BLaER1 treated with 17β-estradiol and CSF1 and Interleukin-3, amounts not matched to agents 10 nM and 100 nM (cell line): ENCODE measurements at regions not wholly inside any gene's neighbourhood (a gene's known extent, or its start where the extent isn't known, plus 50 kb on each side); places are given as distances from the start of the nearest gene placed in this dataset.

ENCODE experiments used
- H3K27ac ChIP-seq, 11 experiments: shearing (Covaris generic); formaldehyde crosslinking; 2 replicates each; pipeline ENCODE4 v1.8.1; 2022
- H3K27me3 ChIP-seq, 11 experiments: shearing (Covaris generic); formaldehyde crosslinking; 2 replicates each; pipeline ENCODE4 v1.8.1; 2022
- H3K36me3 ChIP-seq, 11 experiments: shearing (Covaris generic); formaldehyde crosslinking; 2 replicates each; pipeline ENCODE4 v1.8.1; 2022
- H3K4me1 ChIP-seq, 10 experiments: shearing (Covaris generic); formaldehyde crosslinking; 2 replicates each; pipeline ENCODE4 v1.8.1; 2022
- H3K4me2 ChIP-seq, 11 experiments: shearing (Covaris generic); formaldehyde crosslinking; 2 replicates each; pipeline ENCODE4 v1.8.1; 2022
- H3K4me3 ChIP-seq, 10 experiments: shearing (Covaris generic); formaldehyde crosslinking; 2 replicates each; pipeline ENCODE4 v1.8.1; 2022
- H3K9ac ChIP-seq, 11 experiments: shearing (Covaris generic); formaldehyde crosslinking; 2 replicates each; pipeline ENCODE4 v1.8.1; 2022
- H3K9me3 ChIP-seq, 11 experiments: shearing (Covaris generic); formaldehyde crosslinking; replicated peaks in 1 of 11; 2 replicates each; pipeline ENCODE4 v1.8.1; 2022
- H4K20me1 ChIP-seq, 11 experiments: shearing (Covaris generic); formaldehyde crosslinking; 2 replicates each; pipeline ENCODE4 v1.8.1; 2022
- Cebpa-rat ChIP-seq, 11 experiments: shearing (Covaris generic); IDR thresholded peaks; 2 replicates each; pipeline ENCODE4 v1.8.1; 2022

DNA sequence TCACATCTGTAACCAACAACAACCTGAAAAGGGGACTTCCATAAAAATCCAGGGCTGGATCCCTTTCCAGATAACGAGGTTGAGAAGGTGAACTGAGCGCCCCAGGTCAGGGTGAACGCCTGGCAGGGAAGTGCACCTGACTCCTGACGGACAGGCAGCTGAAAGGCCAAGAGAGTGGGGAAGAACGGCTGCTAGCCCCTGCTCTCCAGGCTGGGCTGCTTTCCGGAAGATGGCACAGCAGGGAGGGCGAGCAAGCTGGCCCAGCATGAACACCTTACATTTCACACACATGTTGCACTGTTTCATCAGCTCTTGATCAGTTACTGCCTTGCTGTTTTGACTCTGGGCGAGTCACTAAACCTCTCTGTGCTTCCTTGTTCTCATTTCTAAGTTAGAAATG is 127.2 kb upstream of the IQSEC1 start:
- Histone ChIP-seq H3K9ac (peak overlapping the region in 2 of 11 experiments; percentile 12 to 50; a peak in 1 of 22 replicates), H3K36me3 (no peaks in the 10 kb centered on the region), H4K20me1 (no peaks in the 10 kb centered on the region), H3K9me3 (no peaks in the 10 kb centered on the region), H3K4me2 (peak overlapping the region in 9 of 11 experiments; percentile 30 to 97 (median 92); a peak in 18 of 22 replicates), H3K4me1 (peaks cover 19 to 90% (median 80%) of the 10 kb centered on the region in 10 experiments), H3K4me3 (no peak overlapping the region), H3K27me3 (peaks cover 0 to 13% (median 0%) of the 10 kb centered on the region in 11 experiments; a peak in 1 of 22 replicates), H3K27ac (no peak overlapping the region; a peak in 2 of 22 replicates)
- TF ChIP-seq Cebpa-rat (IDR thresholded peaks at IDR 0.05): no peak

DNA sequence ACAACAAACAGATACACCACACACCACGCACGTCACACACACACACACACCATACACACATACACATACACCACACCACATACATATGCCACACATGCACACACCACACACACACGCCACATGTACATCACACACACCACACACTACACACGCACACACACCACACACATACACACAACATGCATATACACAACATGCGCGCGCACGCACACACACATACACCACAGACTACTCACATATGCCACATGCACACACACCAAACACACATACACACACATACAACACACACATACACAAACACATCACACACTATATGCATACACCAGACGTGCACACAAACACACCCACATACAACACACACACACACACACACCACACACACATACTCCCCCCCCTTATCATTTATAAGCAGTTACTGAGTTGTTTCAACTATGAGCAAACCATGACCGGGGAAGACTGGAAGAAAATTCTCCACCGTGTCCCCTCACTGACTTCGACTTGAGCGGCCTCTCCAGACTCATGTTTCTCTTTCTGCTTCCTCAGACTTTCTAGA is 126.7 kb upstream of the IQSEC1 start:
- H3K27ac ChIP-seq: peak overlapping the region in 1 of 11 experiments; percentile 10; a peak in 2 of 22 replicates
- H3K36me3 ChIP-seq: no peaks in the 10 kb centered on the region
- H3K4me3 ChIP-seq: no peak overlapping the region
- H4K20me1 ChIP-seq: no peaks in the 10 kb centered on the region
- H3K9me3 ChIP-seq: no peaks in the 10 kb centered on the region
- H3K4me1 ChIP-seq: peaks cover 24 to 95% (median 85%) of the 10 kb centered on the region in 10 experiments
- H3K4me2 ChIP-seq: peak overlapping the region in 9 of 11 experiments; percentile 30 to 97 (median 92); a peak in 17 of 22 replicates
- peaks cover 0 to 13% (median 0%) of the 10 kb centered on the region in 11 experiments; a peak in 1 of 22 replicates for H3K27me3 ChIP-seq
- peak overlapping the region in 1 of 11 experiments; percentile 50; a peak in 1 of 22 replicates for H3K9ac ChIP-seq
- TF ChIP-seq Cebpa-rat (IDR thresholded peaks at IDR 0.05): no peak

DNA sequence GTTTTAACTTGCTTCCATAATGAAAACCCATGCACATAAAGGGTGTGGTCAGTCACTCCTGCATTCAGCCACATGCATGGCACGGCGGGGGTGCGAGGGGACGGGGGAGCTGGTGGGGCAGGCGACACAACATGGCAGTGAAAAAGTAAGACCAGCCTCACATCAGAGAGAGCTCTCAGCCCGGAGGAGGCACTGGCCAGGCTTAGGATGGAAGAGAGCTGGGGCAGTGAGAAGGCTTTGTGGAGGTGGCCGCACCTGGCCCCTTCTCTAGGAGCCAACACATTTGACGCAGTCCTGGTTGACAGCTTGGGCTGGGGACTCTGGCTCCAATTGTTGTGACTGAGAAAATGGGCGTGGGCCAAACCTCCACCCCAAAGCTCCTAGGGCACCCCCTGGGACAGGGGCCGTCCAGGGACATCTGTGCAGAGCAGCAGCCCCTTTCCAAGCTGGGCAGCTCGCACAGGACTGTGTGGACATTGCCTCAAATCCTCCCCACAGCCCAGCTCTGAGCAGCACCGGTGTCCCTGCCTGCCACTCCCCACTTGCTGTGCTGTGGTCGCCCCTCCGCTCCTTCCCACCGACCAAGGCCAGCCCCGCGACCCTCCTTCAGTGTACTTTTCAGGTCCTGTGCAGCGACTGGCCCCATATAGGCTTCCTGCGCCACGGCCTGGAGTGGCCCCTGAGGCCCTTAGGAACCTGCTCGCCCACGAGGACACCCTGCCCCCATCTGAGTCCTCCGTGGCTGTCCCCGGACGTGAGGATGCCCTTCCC is 126.0 kb upstream of the IQSEC1 start:
- Histone ChIP-seq H3K9me3 (no peaks in the 10 kb centered on the region), H3K27me3 (peaks cover 0 to 13% (median 0%) of the 10 kb centered on the region in 11 experiments; a peak in 1 of 22 replicates), H3K9ac (peak overlapping the region in 1 of 11 experiments; percentile 12; a peak in 1 of 22 replicates)

DNA sequence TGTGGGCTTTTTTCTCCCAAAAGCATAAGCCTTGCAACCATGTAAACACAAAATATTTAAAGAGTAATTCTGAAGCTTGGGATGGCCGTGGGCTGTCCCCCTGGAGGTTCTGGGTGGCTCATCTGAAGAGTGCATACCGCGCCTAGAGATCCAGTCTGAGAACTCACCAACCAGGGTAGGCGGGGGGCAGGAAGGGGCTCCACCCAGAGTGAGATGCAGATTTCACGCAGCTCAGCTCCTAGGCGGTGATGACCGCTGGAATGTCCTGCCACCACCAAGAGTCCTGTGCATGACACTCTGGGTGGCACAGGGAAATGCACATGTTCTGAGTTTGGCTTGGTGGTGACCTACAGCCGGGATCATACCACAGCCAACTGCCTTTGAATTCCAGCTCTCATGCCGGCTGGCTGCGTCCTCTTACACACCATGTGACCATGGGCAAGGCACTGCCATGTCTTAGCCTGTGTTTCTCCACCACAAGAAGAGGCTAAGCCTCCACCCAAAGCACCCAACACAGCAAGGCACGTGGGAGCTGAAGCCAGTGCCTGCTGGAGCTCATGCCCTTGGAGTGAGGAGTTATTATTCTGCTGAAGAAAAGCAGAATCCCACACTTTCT is 125.1 kb upstream of the IQSEC1 start:
- no peaks in the 10 kb centered on the region for H3K36me3 ChIP-seq
- H3K9ac ChIP-seq: peak overlapping the region in 1 of 11 experiments; percentile 68; a peak in 1 of 22 replicates
- H3K27ac ChIP-seq: peak overlapping the region in 1 of 11 experiments; percentile 81; a peak in 1 of 22 replicates
- TF ChIP-seq Cebpa-rat (IDR thresholded peaks at IDR 0.05): no peak
- H3K27me3 ChIP-seq: peaks cover 0 to 13% (median 0%) of the 10 kb centered on the region in 11 experiments; a peak in 1 of 22 replicates
- H3K4me3 ChIP-seq: no peak overlapping the region
- peak overlapping the region in 9 of 11 experiments; percentile 86 to 97 (median 95); a peak in 18 of 22 replicates for H3K4me2 ChIP-seq
- no peaks in the 10 kb centered on the region for H3K9me3 ChIP-seq
- H3K4me1 ChIP-seq: peaks cover 40 to 100% (median 100%) of the 10 kb centered on the region in 10 experiments
- H4K20me1 ChIP-seq: no peaks in the 10 kb centered on the region

More for the DNA sequence above, 126.0 kb upstream of the IQSEC1 start:
- H3K4me3 ChIP-seq: no peak overlapping the region
- H3K27ac ChIP-seq: peak overlapping the region in 3 of 11 experiments; percentile 8 to 10 (median 8); a peak in 2 of 22 replicates
- peaks cover 31 to 99% (median 93%) of the 10 kb centered on the region in 10 experiments for H3K4me1 ChIP-seq
- peak overlapping the region in 8 of 11 experiments; percentile 62 to 97 (median 94); a peak in 16 of 22 replicates for H3K4me2 ChIP-seq
- no peaks in the 10 kb centered on the region for H3K36me3 ChIP-seq
- no peaks in the 10 kb centered on the region for H4K20me1 ChIP-seq
- no peak for TF ChIP-seq Cebpa-rat (IDR thresholded peaks at IDR 0.05)

DNA sequence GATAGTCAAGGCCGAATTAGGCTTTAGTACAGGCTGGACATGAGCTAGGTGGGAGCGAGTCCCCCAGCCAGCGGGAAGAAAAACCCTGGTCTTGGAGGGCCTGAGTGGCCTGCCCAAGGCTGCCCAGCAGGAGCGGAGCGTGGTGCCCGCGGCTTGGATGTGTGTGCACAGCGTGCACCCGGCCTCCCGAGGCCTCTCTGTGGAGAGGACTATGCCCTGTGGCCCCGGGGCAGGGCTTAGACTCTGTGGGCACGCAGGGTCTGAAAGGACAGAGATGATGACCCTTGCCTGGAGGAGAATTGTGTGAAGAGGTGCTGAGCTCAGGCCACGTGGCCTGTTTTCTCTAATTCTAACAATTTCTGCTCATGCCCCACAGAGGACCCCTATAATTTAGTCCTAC is 124.6 kb upstream of the IQSEC1 start:
- no peak for TF ChIP-seq Cebpa-rat (IDR thresholded peaks at IDR 0.05)
- Histone ChIP-seq H3K4me3 (no peak overlapping the region), H4K20me1 (no peaks in the 10 kb centered on the region), H3K9ac (peak overlapping the region in 1 of 11 experiments; percentile 68; a peak in 3 of 22 replicates), H3K9me3 (no peaks in the 10 kb centered on the region), H3K27me3 (peaks cover 0 to 13% (median 0%) of the 10 kb centered on the region in 11 experiments; a peak in 1 of 22 replicates), H3K36me3 (no peaks in the 10 kb centered on the region), H3K27ac (peak overlapping the region in 3 of 11 experiments; percentile 81 to 88 (median 83); a peak in 4 of 22 replicates), H3K4me2 (peak overlapping the region in 9 of 11 experiments; percentile 86 to 97 (median 95); a peak in 18 of 22 replicates), H3K4me1 (peaks cover 45 to 100% (median 100%) of the 10 kb centered on the region in 10 experiments)

DNA sequence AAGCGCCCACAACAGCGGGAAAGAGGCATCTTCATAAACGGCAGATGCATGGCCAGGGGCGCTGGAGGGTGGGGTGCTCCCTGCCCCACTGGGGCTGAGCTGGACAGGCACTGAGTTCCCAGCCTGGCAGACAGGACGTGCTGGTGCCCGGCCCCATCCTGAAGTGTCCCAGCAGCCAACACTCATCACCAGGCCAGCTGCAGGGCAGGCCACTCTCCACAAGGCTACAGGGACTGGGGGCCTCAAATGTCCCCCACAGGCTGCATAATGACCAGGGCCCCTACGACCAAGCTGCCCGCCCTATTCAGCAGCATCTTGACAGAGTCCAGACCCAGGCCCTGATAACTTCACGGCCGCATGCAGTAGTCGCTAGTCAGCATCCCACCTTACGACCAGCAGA is 124.1 kb upstream of the IQSEC1 start:
- peak overlapping the region in 2 of 10 experiments; percentile 46 to 47; a peak in 1 of 20 replicates for H3K4me3 ChIP-seq
- H3K4me2 ChIP-seq: peak overlapping the region; percentile 64 to 97 (median 95); a peak in 21 of 22 replicates
- H3K36me3 ChIP-seq: no peaks in the 10 kb centered on the region
- TF ChIP-seq Cebpa-rat (IDR thresholded peaks at IDR 0.05): no peak
- H3K9me3 ChIP-seq: no peaks in the 10 kb centered on the region
- no peaks in the 10 kb centered on the region for H4K20me1 ChIP-seq
- peak overlapping the region in 4 of 11 experiments; percentile 77 to 88 (median 82); a peak in 7 of 22 replicates for H3K27ac ChIP-seq
- peaks cover 50 to 100% (median 100%) of the 10 kb centered on the region in 10 experiments for H3K4me1 ChIP-seq
- H3K27me3 ChIP-seq: peaks cover 0 to 13% (median 0%) of the 10 kb centered on the region in 11 experiments; a peak in 1 of 22 replicates
- peak overlapping the region in 5 of 11 experiments; percentile 37 to 74 (median 68); a peak in 7 of 22 replicates for H3K9ac ChIP-seq

DNA sequence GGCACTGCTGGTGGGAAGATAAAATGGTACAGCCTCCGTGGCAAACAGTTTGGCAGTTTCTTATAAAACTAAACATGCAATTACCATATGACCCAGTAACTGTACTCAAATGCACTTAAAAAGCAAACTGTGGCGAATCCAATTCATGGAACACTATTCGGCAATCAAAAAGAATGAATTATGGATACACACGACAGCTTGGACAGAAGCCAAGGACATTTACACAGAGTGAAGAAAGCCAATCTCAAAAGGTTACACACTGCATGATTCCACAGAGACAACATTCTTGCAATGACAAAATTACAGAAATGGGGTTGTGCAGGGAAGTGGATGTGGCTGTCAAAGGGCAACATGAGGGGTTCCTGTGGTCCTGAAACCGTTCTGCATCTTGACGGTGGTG is 122.1 kb upstream of the IQSEC1 start:
- peak overlapping the region in 2 of 10 experiments; percentile 24 to 46; a peak in 3 of 20 replicates for H3K4me3 ChIP-seq
- H3K27ac ChIP-seq: peak overlapping the region in 8 of 11 experiments; percentile 51 to 88 (median 71); a peak in 12 of 22 replicates
- no peak; a peak in 1 of 22 replicates for TF ChIP-seq Cebpa-rat (IDR thresholded peaks at IDR 0.05)
- no peaks in the 10 kb centered on the region for H3K9me3 ChIP-seq
- H3K36me3 ChIP-seq: no peaks in the 10 kb centered on the region
- H3K4me1 ChIP-seq: peaks cover 60 to 100% (median 100%) of the 10 kb centered on the region in 10 experiments
- H3K4me2 ChIP-seq: peak overlapping the region; percentile 64 to 97 (median 95)
- peak overlapping the region in 5 of 11 experiments; percentile 2 to 74 (median 68); a peak in 9 of 22 replicates for H3K9ac ChIP-seq
- peaks cover 0 to 13% (median 0%) of the 10 kb centered on the region in 11 experiments; a peak in 1 of 22 replicates for H3K27me3 ChIP-seq
- no peaks in the 10 kb centered on the region for H4K20me1 ChIP-seq
